GM23248 (cell line): ENCODE measurements at regions not wholly inside any gene's neighbourhood (a gene's known extent, or its start where the extent isn't known, plus 50 kb on each side); places are given as distances from the start of the nearest gene placed in this dataset.
A peak's percentile ranks its signal among the peaks of the same experiment; 100 is the strongest.

Experiments used
- DNase-seq: peaks from one replicate; pipeline ENCODE4 v3.0.0-alpha.2; 2015
- H2AFZ ChIP-seq: fragments of 200-600 bp; sonication (generic); 2 replicates; pipeline ENCODE4 v1.6.1; 2016; ENCODE audit warnings: antibody characterized with exemption
- H3F3A ChIP-seq: fragments of 200-600 bp; sonication (generic); 2 replicates; pipeline ENCODE4 v1.6.1; 2016; ENCODE audit warnings: mild to moderate bottlenecking, antibody characterized with exemption, mixed run types; ENCODE audit not compliant: insufficient read depth
- H3K27ac ChIP-seq: fragments of 200-600 bp; sonication (generic); 2 replicates; pipeline ENCODE4 v1.5.1; 2016; ENCODE audit warnings: mild to moderate bottlenecking
- H3K27me3 ChIP-seq: fragments of 200-600 bp; sonication (generic); replicated peaks from 2 replicates; pipeline ENCODE4 v1.6.1; 2016; ENCODE audit warnings: mild to moderate bottlenecking; ENCODE audit not compliant: insufficient read depth
- H3K36me3 ChIP-seq: fragments of 200-600 bp; sonication (generic); 2 replicates; pipeline ENCODE4 v1.6.1; 2016; ENCODE audit warnings: low read depth, mild to moderate bottlenecking
- H3K4me1 ChIP-seq: fragments of 200-600 bp; sonication (generic); 2 replicates; pipeline ENCODE4 v1.6.1; 2016; ENCODE audit warnings: mild to moderate bottlenecking; ENCODE audit not compliant: insufficient read depth
- H3K4me2 ChIP-seq: fragments of 200-600 bp; sonication (generic); one replicate; pipeline ENCODE4 v1.6.1; 2016; ENCODE audit warnings: mild to moderate bottlenecking; ENCODE audit not compliant: unreplicated experiment
- H3K4me3 ChIP-seq: fragments of 200-600 bp; sonication (generic); 2 replicates; pipeline ENCODE4 v1.5.1; 2016; ENCODE audit warnings: mild to moderate bottlenecking
- H3K79me2 ChIP-seq: fragments of 200-600 bp; sonication (generic); 2 replicates; pipeline ENCODE4 v1.6.1; 2016; ENCODE audit warnings: mild to moderate bottlenecking; ENCODE audit not compliant: insufficient read depth
- H3K9ac ChIP-seq: fragments of 200-600 bp; sonication (generic); 2 replicates; pipeline ENCODE4 v1.6.1; 2016; ENCODE audit warnings: mild to moderate bottlenecking
- H3K9me2 ChIP-seq: fragments of 200-600 bp; sonication (generic); 2 replicates; pipeline ENCODE4 v1.6.1; 2016; ENCODE audit warnings: mixed run types, mild to moderate bottlenecking, moderate library complexity; ENCODE audit not compliant: insufficient read depth
- H3K9me3 ChIP-seq: fragments of 200-600 bp; sonication (generic); one replicate; pipeline ENCODE4 v1.6.1; 2017; ENCODE audit warnings: low read depth
- H4K20me1 ChIP-seq: fragments of 200-600 bp; sonication (generic); 2 replicates; pipeline ENCODE4 v1.6.0; 2016; ENCODE audit not compliant: insufficient read depth
- EZH2 ChIP-seq: fragments of 200-600 bp; sonication (generic); IDR thresholded peaks from 2 replicates; pipeline ENCODE4 v1.6.1; 2018; ENCODE audit warnings: antibody characterized with exemption, mild to moderate bottlenecking; ENCODE audit not compliant: insufficient read depth, poor library complexity, severe bottlenecking
- EZH2phosphoT487 ChIP-seq: fragments of 200-600 bp; sonication (generic); IDR thresholded peaks from 2 replicates; pipeline ENCODE4 v1.6.1; 2018; ENCODE audit warnings: antibody characterized with exemption, moderate library complexity, mild to moderate bottlenecking, low read depth; ENCODE audit not compliant: insufficient read depth
- WGBS, 2 experiments: methylation state at CpG; one replicate each; pipeline ENCODE4 v1.1.6; 2015 to 2017; ENCODE audit warnings: low lambda C conversion rate in 2 of 2, low coverage in 1 of 2; ENCODE audit errors: missing lambda C conversion rate in 2 of 2; 5-methylcytosine and 5-hydroxymethylcytosine counted together
- in situ Hi-C: fragments of 300-500 bp; cut with MboI; formaldehyde crosslinking; loops from 2 replicates; pipeline ENCODE4 v1.15.0; 2020

DNA sequence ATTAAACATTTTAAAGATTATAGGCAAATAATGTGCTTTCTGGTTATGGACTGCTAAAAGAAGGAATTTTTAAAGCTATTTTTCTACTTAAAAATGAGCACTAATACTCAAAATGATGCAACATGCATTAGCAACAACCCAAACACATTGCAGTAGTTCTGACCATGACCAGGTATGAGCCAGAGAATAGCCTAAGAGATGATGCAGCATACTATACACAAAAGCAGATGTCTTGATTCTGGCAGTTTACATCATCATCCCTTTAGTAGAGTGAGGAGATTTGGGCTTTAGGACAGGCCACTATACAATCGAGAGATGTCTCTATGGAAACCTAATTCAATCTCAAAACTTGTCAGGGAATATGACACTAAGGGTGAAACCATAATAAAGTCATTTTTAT is 307.1 kb downstream of the PRR16 start:
- Histone ChIP-seq H3K27ac (peak overlapping the region; percentile 41), H3K9ac (no peak overlapping the region), H3K4me1 (peaks cover 38% of the 10 kb centered on the region), H3K9me2 (0 out of 2 replicates have a peak, but pooled peaks cover 6% of the 10 kb centered on the region), H3K4me2 (peak overlapping the region; percentile 33), H4K20me1 (no peaks in the 10 kb centered on the region), H3K9me3 (no peaks in the 10 kb centered on the region), H3K36me3 (no peaks in the 10 kb centered on the region), H2AFZ (no peak overlapping the region), H3K27me3 (no peaks in the 10 kb centered on the region), H3K4me3 (no peak overlapping the region), H3K79me2 (no peaks in the 10 kb centered on the region), H3F3A (peaks cover 35% of the 10 kb centered on the region)
- TF ChIP-seq EZH2 (no peak), EZH2phosphoT487 (no peak)
- WGBS, 2 experiments, result 8 to 14% methylated on average over 1 of the region's 1 CpG
- in situ Hi-C loops, result no loop called here
- DNase-seq, result peak; percentile 81

DNA sequence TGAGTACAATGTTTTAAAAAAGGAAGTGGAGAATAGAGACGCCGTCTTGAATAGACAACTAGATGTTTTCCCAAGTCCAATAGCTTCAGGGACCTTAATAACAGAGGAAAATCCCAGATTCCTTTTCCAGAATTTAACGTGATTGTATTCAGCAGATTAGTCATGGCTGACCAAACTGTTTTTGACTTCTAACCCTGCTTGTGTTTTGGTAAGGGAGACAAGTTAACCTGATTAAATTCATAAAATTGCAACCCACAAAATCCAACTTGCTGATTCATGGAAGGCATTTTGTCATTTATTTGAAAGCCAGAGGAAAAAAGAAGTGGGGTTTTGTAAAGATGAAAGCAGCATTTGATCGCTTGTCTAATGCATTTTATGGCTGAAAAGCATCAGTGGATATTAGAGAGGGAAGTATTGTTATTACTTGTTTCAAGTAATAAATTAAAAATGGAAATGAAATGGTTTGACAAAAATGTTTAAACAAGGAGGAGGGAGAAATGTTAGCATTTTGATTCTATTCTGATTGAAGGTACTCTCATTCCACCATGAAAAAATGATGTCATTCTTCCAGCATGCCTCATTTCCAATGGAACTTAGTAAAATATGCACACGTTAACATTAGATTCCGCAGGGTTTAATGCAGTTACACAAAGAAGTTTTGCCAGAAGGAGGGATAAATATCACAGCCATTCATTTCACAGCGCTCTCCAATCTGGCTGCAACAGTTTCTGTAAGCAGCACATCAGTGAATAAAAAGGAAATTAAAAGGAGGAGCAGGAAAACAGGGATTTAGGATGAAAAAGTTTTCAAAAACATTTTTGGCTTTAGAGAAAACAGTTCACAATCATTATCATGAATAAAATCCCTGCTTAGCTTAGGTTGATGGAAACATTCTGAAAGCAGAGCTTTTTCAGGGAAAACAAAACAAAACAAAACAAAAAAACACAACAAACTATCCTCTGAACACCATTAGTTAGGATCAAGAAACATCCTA is 314.7 kb downstream of the PRR16 start:
- in situ Hi-C loops, result no loop called here
- Histone ChIP-seq H3K4me2 (peak overlapping the region; percentile 79), H3K27me3 (no peaks in the 10 kb centered on the region), H3K9me2 (no peaks in the 10 kb centered on the region; the same call in 1 of the 2 replicates), H4K20me1 (no peaks in the 10 kb centered on the region), H2AFZ (peak overlapping the region; percentile 57), H3K9ac (peak overlapping the region; percentile 63), H3K9me3 (no peaks in the 10 kb centered on the region), H3K27ac (peak overlapping the region; percentile 69), H3K4me1 (peaks cover 31% of the 10 kb centered on the region), H3F3A (peaks cover 30% of the 10 kb centered on the region), H3K79me2 (no peaks in the 10 kb centered on the region), H3K36me3 (no peaks in the 10 kb centered on the region), H3K4me3 (peak overlapping the region; percentile 68)
- DNase-seq, result peak; percentile 76
- no peak for TF ChIP-seq EZH2
- no peak for TF ChIP-seq EZH2phosphoT487
- WGBS, 2 experiments, result 21 to 24% methylated on average over 7 of the region's 7 CpGs

DNA sequence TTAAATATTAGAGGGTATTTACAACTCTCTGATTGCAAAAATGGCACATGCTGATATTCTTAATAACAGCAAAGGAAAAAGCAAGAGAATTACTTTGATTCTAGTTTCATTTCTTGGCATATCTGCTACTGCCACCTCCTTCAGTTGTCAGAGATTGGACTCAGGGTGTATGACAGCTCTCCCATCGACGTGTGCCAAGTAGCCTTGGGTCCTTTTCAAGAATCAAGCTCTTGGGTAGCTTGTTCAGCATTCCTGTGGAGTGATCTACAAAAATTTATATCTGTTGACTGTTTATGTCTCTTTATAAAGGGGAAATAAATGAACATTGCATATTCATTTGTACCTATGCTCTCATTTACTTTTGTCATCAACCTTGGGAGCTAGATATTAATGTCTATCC is 315.6 kb downstream of the PRR16 start:
- H3K4me1 ChIP-seq, result peaks cover 31% of the 10 kb centered on the region
- H3F3A ChIP-seq, result peaks cover 30% of the 10 kb centered on the region
- peak overlapping the region; percentile 68 for H3K4me3 ChIP-seq
- TF ChIP-seq EZH2phosphoT487, result no peak
- TF ChIP-seq EZH2, result no peak
- peak overlapping the region; percentile 63 for H3K9ac ChIP-seq
- H2AFZ ChIP-seq, result peak overlapping the region; percentile 57
- no peaks in the 10 kb centered on the region for H3K36me3 ChIP-seq
- H3K27ac ChIP-seq, result peak overlapping the region; percentile 69
- peak overlapping the region; percentile 79 for H3K4me2 ChIP-seq
- DNase-seq, result peak; percentile 80
- in situ Hi-C loops, result no loop called here
- H4K20me1 ChIP-seq, result no peaks in the 10 kb centered on the region
- H3K79me2 ChIP-seq, result no peaks in the 10 kb centered on the region
- no peaks in the 10 kb centered on the region for H3K27me3 ChIP-seq
- H3K9me2 ChIP-seq, result no peaks in the 10 kb centered on the region; the same call in 1 of the 2 replicates
- WGBS, 2 experiments, result 0 to 3% methylated on average over 2 of the region's 2 CpGs
- H3K9me3 ChIP-seq, result no peaks in the 10 kb centered on the region

GRCh38 chr5:120788481-120788880 is 324.4 kb downstream of the PRR16 start:
- Histone ChIP-seq H2AFZ (no peak overlapping the region), H3K4me3 (no peak overlapping the region), H3K27ac (no peak overlapping the region), H3K4me2 (no peak overlapping the region), H3K9ac (no peak overlapping the region), H3K36me3 (no peaks in the 10 kb centered on the region), H3K9me2 (no peaks in the 10 kb centered on the region), H4K20me1 (no peaks in the 10 kb centered on the region), H3K9me3 (no peaks in the 10 kb centered on the region), H3K79me2 (no peaks in the 10 kb centered on the region), H3K27me3 (no peaks in the 10 kb centered on the region), H3K4me1 (peaks cover 7% of the 10 kb centered on the region; the same call in 1 of the 2 replicates), H3F3A (0 out of 2 replicates have a peak, but pooled peaks cover 3% of the 10 kb centered on the region)
- WGBS, 2 experiments, result 93 to 95% methylated on average over 1 of the region's 1 CpG
- TF ChIP-seq EZH2phosphoT487 (no peak), EZH2 (no peak)
- in situ Hi-C loops, result no loop called here
- DNase-seq, result no peak
